HG03457 (cell line): ENCODE measurements at regions not wholly inside any gene's neighbourhood (a gene's known extent, or its start where the extent isn't known, plus 50 kb on each side); places are given as distances from the start of the nearest gene placed in this dataset.

ENCODE experiments used
- ATAC-seq: cut with Tn5 transposase; IDR thresholded peaks from one replicate; pipeline ENCODE4 v1.9.1; 2021; ENCODE audit warnings: moderate number of reproducible peaks; ENCODE audit not compliant: unreplicated experiment

DNA sequence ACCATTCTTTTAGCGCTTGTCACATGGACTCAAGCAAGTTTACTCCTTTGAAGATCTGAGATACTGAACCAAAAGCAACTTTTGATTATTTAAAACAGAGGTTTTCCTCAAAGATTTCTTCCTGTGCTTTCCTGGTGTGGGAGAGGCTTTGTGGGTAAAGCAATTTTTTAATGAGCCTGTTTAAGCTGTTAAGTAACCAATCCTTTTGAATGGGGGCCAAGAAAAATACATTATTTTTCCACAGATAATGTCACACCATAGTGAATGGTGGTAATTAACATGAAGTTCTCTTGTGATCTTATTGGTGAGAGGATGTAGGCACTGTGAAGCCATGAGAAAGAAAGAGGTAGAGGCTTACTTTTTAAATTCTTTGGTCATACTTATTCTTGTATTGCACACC is 55.8 kb upstream of the OBI1 start:
- no peak for ATAC-seq

DNA sequence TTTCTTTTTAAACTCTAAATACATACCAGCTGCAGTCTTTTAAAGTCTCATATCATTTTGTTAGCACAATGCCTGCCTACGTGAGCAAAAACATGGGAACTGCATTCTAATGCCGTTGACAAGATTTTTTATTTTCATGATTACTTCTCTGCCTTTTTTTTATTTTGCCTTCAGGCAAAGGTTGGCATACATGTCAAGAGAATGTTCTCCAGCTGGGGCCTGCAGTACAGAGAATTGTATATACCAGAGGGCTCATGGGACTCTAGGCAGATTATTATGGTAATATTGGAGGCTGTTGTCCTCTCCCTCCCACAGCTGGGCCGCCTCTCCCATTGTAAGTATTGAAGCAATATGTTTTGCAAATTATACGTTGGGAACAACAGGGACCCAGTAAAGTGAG is 53.9 kb upstream of the OBI1 start:
- no peak for ATAC-seq

GRCh38 chr13:78709028-78709427 is 50.1 kb upstream of the OBI1 start:
- ATAC-seq = no peak
